HL-60/S4 treated with retinoic acid at 250 ng/mL for 4 days and 3 days (cell line): ENCODE measurements at regions not wholly inside any gene's neighbourhood (a gene's known extent, or its start where the extent isn't known, plus 50 kb on each side); places are given as distances from the start of the nearest gene placed in this dataset.
"Not testable (repeated sequence)": the region's sequence is repeated elsewhere in the genome, so short reads cannot be mapped to it uniquely, and the experiment has no call there.

Experiments
- in situ Hi-C: fragments of 300-500 bp; cut with MboI; formaldehyde crosslinking; loops from 2 replicates; pipeline ENCODE4 v1.7.0; 2022; ENCODE audit warnings: low sequenced_read_pairs

- in situ Hi-C loops = no loop called here
Observed at GRCh38 chr20:48247961-48248360, 462.7 kb upstream of the SULF2 start.

DNA sequence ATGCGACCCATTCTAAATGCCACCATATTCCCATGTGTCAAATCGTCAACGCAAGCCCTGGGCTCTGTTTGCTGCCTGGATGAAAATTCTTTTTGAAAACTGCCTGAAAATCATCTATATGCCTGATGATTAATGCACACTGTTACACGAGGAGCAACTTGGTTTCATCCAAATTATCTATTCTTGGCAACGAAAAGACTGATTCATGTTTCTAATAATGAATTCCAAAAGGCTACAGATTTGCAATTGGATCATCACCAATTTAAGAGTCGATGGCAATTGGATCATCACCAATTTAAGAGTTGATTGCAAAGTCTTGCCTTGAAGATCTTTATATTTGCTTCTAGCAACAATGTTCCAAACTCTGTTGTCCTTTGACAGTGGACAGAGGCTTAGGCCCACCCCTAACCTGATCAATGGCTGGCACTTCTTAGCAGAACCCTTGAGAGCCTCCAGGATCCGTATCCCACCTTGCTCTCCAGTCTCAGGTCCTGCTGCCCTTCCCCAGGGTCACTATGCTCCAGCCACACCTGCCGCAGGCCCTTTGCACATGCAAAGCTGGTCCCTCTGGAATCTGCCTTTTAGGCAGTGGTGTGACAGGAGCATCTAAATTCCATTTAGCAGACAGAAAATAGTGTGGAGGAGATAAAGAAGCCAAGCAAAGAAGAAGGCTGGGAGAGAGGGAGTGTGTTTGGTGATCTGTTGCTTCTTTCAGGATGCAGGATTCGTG, 460.9 kb upstream of the SULF2 start:
- in situ Hi-C loops = no loop called here

- in situ Hi-C loops = no loop called here
Observed at GRCh38 chr20:48242623-48243022, 457.3 kb upstream of the SULF2 start.

DNA sequence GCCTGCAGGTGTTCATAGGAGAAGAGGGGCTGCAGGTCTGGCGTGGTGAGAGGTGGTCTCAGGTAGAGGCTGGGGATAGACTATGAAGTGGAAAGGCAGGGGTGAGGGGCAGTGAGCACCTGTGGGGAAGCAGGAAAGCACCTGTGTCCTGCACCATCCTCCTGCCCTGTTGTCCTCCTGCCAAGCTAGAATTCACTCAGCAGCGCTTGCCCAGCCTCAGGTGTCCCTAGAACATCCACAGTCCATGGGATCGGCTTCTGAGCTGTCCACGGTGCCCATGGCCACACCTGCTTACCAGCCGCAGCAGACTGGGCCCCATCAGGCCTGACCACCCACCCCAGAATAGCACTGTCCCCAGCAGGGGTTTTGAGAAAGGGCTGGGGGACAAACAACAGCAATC, 456.2 kb upstream of the SULF2 start:
- in situ Hi-C loops = no loop called here

- in situ Hi-C loops = no loop called here
Observed at GRCh38 chr20:48238781-48239180, 453.5 kb upstream of the SULF2 start.

DNA sequence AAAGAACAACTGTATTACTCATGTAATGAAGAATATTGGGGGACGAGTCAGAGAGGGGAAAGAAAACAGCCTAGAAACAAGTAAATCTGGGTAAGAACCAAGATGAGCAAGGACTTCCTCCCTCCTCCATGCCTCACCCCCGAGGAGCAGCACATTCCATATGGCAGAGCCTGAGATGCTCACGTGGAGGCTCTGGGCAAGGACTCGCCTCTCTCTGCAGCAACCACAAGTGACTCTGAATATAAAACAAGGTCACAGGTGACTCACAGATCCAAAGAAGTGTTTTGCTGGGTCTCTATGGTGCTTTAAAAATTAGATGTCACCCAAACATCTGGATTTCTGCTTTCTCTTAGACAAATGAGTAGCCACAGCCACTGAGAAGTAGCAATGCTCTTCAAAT, 453.0 kb upstream of the SULF2 start:
- in situ Hi-C loops = no loop called here

DNA sequence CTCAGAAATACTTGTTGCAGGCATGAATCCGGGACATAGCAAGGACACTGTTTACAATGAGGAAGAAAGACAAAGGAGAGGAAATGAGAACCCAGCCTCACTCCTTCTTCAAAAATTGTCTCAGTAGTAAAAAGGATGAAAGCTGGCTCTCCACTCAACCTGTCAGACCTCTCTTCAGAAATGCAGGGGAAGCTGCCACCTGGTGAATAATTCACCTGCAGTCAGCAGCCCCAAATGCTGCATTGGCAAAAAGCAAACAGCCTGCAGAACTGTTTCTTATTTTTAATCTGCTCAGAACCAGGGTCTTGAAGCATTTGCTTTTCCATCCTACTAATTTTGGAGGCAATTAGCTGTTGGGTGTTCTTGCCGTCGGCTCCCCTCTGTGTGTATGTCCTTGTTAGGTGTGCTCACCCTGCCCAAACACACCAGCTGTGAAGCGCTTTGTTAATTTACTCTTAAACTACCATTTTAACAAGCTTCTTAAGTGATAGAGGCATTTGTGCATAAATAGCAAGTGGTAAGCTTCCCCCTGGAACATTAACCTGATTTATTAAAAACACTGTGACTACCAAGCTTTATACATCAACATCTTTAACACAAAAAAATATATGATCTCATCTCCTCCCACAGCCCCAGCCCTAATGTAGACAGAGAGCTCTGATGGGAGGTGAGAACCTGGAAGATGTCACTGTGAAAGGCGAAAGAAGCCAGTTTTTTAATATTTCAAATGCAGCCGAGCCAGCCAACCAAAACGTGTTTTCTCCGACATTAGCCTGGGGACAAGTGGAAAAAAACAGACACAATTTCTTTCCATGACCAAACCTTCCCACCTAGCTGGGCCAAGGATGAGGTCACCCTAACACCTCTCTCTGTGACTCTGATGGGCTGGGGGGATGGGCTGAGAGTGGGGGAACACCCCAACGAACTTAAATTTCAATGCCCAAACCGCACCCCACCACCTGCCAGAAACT, 451.0 kb upstream of the SULF2 start:
- in situ Hi-C loops = no loop called here

DNA sequence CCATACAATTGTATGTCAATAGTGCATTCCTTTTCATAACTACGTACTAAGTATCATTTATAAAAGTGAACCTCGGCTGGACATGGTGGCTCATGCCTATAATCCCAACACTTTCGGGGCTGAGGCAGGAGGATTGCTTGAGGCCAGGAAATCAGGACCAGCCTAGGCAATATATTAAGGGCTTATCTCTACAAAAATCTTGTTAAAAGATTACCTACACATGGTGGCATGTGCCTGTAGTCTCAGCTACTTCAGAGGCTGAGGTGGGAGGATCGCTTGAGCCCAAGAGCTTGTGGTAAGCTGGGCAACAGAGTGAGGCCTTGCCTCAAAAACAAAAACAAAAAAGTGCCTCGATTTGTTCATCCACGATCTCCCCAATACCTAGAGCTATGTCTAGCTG, 449.7 kb upstream of the SULF2 start:
- in situ Hi-C loops = no loop called here

GRCh38 chr20:48231253-48231930, 446.1 kb upstream of the SULF2 start:
- in situ Hi-C loops = no loop called here

DNA sequence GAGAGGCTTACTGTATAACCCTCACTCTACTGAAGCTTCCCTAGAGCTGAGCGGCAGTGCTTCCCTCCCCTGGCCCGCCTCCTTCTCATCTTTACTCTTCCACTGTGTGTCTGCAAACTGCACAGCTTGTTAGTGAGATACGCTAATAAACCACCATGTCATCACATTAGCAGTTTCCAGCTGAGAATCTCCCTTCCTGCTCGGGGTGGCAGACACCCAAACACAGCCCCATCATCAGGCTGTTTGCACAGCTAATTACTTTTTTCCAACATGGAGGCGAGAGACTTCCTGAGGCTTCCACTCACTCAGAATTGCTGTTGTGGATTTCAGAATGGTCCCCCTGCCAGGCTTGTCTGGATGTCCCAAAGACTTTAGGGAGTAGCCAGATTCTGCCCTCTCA, 444.9 kb upstream of the SULF2 start:
- in situ Hi-C loops = no loop called here

GRCh38 chr20:48227381-48227780, 442.1 kb upstream of the SULF2 start:
- in situ Hi-C loops = no loop called here

- in situ Hi-C loops = no loop called here
Observed at GRCh38 chr20:48226642-48227041, 441.4 kb upstream of the SULF2 start.

GRCh38 chr20:48224533-48225050, 439.3 kb upstream of the SULF2 start:
- in situ Hi-C loops = no loop called here

DNA sequence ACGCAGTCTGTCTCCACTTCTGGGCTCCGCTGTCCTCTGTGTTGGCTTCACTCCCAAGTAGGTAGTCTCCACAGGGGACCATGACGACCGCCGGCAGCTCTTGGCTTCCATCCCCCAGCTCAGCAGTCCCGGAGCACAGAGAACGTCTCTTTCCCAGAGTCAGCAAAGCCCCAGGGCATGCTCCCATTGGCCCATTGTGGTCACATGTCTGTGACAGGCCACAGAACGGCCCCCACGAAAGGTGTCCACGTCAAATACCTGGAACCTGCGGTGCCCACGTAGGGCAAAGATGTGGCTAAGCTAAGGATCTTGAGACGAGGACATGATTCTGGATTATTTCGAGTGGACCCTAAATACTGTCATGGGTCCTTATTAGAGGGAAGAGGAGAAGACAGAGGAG, 438.4 kb upstream of the SULF2 start:
- in situ Hi-C loops = no loop called here

DNA sequence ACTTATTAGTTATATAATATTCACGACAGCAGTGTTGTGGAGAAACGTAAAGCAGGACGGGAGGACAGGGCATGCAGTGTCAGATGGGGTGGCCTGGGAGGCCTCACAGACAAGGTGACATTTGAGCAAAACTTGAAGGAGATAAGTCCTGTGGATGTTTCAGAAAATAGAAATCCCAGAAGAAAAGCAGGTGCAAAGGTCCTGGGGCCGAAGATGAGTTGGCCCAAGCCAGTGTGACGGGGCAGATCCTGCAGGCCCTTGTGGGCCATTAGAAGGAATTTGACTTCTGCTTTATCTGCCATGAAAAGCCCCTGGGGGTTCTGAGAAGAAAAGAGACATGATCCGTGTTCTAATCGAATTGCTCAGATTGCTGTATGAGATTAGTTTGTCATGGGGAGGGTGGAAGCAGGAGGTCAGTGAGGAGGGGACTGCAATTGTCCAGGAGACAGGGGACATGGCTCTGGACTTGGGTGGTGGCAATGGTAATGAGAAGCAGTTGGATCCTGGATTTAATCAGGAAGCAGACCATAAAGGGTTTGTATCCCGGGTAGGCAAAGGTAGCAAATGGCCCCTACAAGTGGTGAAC, 437.4 kb upstream of the SULF2 start:
- in situ Hi-C loops = no loop called here

- in situ Hi-C loops = no loop called here
Observed at GRCh38 chr20:48220033-48220633, 434.9 kb upstream of the SULF2 start.

DNA sequence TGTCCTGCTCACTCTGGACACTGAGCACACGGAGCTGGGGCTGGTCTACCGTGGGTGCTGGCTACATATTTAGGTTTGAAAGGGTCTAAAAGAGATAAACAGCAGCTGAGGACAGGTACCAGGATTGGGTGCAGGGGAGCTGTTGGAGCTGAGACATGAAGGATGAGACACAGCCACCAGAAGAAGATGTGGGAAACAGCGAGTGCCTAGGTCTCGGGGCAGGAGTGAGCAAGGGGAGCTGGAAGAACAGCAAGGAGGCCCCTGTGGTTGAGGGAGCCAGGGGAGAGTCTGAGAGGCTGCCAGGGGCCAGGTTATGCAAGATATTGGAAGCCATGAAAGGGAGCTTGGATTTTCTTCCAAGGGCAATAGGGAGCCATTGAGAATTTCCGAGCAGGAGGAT, 434.0 kb upstream of the SULF2 start:
- in situ Hi-C loops = no loop called here

DNA sequence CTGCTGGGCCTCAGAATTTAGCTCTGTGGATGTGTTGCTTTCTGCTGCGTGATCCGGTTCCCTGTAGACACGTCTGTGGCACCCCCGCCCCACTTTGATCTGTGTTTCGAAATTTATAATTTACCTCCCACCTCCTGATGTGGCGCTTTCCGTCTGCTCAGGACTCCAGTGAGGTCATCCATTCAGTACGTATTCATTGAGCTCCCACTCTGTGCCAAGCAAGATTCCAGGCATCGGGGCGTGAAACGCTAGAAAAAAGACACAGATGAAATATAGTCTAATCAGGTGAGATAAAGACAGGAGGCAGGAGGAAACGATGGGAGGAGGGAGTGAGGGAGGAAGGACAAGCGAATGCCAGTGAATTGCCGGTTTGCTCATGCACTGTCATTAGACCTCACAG, 431.9 kb upstream of the SULF2 start:
- in situ Hi-C loops = no loop called here

GRCh38 chr20:48215536-48215935, 430.3 kb upstream of the SULF2 start:
- in situ Hi-C loops = no loop called here

- in situ Hi-C loops = no loop called here
Observed at GRCh38 chr20:48214601-48215000, 429.3 kb upstream of the SULF2 start.

DNA sequence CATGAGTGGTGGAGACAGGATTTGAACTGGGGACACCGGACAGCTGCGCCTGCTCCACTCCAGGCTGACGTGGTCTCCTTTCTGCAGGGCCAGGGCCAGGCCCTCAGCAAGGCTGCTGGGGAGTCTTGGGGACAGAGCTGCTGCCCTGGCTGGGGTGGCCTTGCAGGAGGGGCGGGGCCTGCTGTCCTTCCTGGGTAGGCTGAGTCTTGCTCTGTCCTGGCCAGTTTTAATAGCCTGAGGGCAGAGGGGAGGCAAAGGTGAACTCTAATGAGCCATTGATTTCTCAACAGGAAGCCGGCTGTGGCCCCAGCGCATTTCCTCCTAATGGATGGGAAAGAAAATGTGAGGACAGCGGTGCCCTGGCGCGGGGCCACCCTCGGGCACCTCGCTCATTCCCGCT, 428.4 kb upstream of the SULF2 start:
- in situ Hi-C loops = not testable (repeated sequence)
